ENCODE measurements at regions not wholly inside any gene's neighbourhood (a gene's known extent, or its start where the extent isn't known, plus 50 kb on each side); places are given as distances from the start of the nearest gene placed in this dataset.

DNA sequence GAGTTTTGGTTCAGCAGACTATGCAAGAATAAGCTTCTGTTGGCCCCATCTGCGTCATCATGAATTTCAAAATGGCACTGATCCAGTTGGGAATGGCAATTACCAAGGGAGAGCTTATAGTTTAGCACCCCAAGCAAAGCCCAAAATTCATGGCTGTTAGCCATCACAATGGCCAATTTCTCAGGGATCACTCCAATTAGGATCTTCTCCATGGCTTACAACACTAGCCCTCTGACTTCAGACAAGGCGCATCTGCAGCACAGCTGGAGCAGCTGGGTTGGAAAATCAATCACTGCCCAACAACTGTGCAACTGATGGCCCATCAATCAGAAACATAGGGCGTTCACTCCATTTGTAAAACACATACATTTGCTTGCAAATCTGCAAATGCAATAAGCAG lies 273.6 kb downstream of the SRBD1 start:
- Histone ChIP-seq H3K4me3 (no peak overlapping the region), H3K27me3 (no peaks in the 10 kb centered on the region), H3K9me3 (no peaks in the 10 kb centered on the region), H3K36me3 (no peaks in the 10 kb centered on the region), H3K4me1 (peaks cover 0 to 4% (median 0%) of the 10 kb centered on the region in 4 donors), H3K27ac (no peak overlapping the region)
- TF ChIP-seq, protein P1, sequence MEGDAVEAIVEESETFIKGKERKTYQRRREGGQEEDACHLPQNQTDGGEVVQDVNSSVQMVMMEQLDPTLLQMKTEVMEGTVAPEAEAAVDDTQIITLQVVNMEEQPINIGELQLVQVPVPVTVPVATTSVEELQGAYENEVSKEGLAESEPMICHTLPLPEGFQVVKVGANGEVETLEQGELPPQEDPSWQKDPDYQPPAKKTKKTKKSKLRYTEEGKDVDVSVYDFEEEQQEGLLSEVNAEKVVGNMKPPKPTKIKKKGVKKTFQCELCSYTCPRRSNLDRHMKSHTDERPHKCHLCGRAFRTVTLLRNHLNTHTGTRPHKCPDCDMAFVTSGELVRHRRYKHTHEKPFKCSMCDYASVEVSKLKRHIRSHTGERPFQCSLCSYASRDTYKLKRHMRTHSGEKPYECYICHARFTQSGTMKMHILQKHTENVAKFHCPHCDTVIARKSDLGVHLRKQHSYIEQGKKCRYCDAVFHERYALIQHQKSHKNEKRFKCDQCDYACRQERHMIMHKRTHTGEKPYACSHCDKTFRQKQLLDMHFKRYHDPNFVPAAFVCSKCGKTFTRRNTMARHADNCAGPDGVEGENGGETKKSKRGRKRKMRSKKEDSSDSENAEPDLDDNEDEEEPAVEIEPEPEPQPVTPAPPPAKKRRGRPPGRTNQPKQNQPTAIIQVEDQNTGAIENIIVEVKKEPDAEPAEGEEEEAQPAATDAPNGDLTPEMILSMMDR (IDR thresholded peaks at IDR 0.05), result no peak
- TF ChIP-seq POLR2A (IDR thresholded peaks at IDR 0.05), result no peak
- no peak for DNase-seq

DNA sequence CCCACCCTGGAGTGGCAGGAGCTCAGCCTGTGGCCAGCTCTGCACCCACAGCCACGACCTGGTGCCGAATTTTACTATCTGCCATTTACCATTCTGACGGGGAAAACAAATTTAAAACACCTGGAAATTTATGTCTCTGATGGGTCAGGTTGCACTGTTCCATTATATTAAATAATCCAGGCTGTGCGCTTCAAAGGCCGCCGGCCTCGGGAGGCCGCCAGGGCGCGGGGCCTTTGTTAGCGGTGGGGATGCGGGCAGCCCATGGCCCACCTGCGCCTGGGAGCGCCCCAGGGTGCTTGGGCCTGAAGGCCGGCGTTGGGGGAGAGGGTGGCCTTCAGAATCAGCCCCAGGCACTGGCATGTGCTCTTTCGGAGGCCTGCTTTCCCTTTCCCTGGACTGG lies 276.9 kb downstream of the SRBD1 start:
- TF ChIP-seq, protein P1 (IDR thresholded peaks at IDR 0.05), result no peak
- TF ChIP-seq POLR2A (IDR thresholded peaks at IDR 0.05), result no peak
- no peak overlapping the region for H3K4me3 ChIP-seq
- H3K27ac ChIP-seq, result no peak overlapping the region
- H3K9me3 ChIP-seq, result no peaks in the 10 kb centered on the region
- DNase-seq, result no peak
- peaks cover 0 to 4% (median 0%) of the 10 kb centered on the region in 4 donors for H3K4me1 ChIP-seq
- no peaks in the 10 kb centered on the region for H3K27me3 ChIP-seq
- no peaks in the 10 kb centered on the region for H3K36me3 ChIP-seq

DNA sequence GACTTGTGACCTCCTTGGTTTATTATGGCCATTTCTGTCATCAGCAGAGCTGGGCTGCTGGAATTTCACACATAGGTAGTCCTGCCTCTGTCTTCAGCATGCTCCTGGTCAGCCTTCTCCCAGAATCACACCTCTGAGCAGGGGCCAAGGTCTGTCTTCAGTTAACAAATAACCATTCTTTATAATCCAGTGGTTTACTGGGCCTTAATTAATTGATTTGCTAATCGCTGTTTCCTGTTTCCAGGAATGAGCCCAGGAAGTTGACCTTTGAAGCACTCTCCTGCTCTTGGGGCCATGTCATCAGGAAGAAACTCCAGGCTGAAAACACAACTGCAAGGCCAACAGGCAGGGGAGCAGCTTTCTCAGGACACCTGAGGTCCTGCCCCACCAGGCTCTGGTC lies 278.5 kb downstream of the SRBD1 start:
- peak in 1 of 3 donors; percentile 50 for DNase-seq
- no peaks in the 10 kb centered on the region for H3K36me3 ChIP-seq
- TF ChIP-seq, protein P1 (IDR thresholded peaks at IDR 0.05), result no peak
- no peak for TF ChIP-seq POLR2A (IDR thresholded peaks at IDR 0.05)
- H3K27ac ChIP-seq, result peak overlapping the region in 1 of 4 donors; percentile 67
- no peaks in the 10 kb centered on the region for H3K27me3 ChIP-seq
- no peak overlapping the region for H3K4me3 ChIP-seq
- peaks cover 0 to 4% (median 0%) of the 10 kb centered on the region in 4 donors for H3K4me1 ChIP-seq
- no peaks in the 10 kb centered on the region for H3K9me3 ChIP-seq

DNA sequence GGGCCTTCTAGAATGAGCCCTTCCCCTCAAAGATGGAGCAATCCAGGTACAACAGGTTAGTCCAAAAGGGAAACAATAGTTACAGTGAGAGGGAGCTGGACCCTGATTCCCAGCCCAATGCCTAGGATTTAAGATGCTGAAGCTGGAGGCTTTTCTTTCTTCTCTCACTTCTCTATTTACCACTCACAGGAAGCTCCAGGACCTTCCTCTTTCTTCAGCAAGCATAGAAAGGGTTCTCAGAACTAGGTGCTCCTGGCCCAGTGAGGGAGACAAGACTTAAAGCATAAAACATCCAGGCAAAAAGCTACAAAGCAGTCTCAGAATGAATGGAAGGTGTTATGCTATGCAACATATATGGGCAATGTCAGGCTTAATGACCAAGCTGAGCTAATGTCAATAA lies 279.0 kb downstream of the SRBD1 start:
- no peak for TF ChIP-seq POLR2A (IDR thresholded peaks at IDR 0.05)
- TF ChIP-seq, protein P1 (IDR thresholded peaks at IDR 0.05), result no peak
- Histone ChIP-seq H3K4me3 (no peak overlapping the region), H3K9me3 (no peaks in the 10 kb centered on the region), H3K36me3 (no peaks in the 10 kb centered on the region), H3K4me1 (peaks cover 0 to 4% (median 0%) of the 10 kb centered on the region in 4 donors), H3K27me3 (no peaks in the 10 kb centered on the region), H3K27ac (peak overlapping the region in 1 of 4 donors; percentile 31)
- DNase-seq, result no peak

DNA sequence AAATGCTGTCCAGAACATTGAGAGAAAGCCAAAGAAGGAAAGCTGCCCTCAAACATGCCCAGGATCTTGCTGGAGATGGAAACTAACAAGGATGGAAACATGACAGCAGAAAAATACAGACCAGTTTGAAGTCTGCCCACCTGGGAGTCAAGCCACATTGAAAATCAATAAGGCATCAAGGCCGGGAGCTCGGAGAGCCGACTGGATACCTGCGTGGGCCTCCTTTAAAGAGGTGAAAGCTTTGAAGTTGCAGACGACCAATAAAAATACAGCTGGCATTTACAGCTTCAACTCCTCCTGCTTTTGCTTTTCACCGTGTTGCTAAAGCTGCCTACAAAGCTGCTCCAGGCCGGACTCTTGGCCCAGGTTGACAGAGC lies 279.7 kb downstream of the SRBD1 start:
- H3K27me3 ChIP-seq, result no peaks in the 10 kb centered on the region
- no peak for DNase-seq
- H3K27ac ChIP-seq, result no peak overlapping the region
- H3K4me1 ChIP-seq, result peaks cover 0 to 4% (median 0%) of the 10 kb centered on the region in 4 donors
- H3K9me3 ChIP-seq, result no peaks in the 10 kb centered on the region
- H3K36me3 ChIP-seq, result no peaks in the 10 kb centered on the region
- no peak overlapping the region for H3K4me3 ChIP-seq
- TF ChIP-seq, protein P1 (IDR thresholded peaks at IDR 0.05), result no peak
- no peak for TF ChIP-seq POLR2A (IDR thresholded peaks at IDR 0.05)
